GM19452 (cell line): ENCODE measurements at regions not wholly inside any gene's neighbourhood (a gene's known extent, or its start where the extent isn't known, plus 50 kb on each side); places are given as distances from the start of the nearest gene placed in this dataset.
"Not testable (repeated sequence)": the region's sequence is repeated elsewhere in the genome, so short reads cannot be mapped to it uniquely, and the experiment has no call there.

ENCODE experiments used
- ATAC-seq: cut with Tn5 transposase; IDR thresholded peaks from one replicate; pipeline ENCODE4 v1.9.1; 2021; ENCODE audit not compliant: unreplicated experiment

- not testable (repeated sequence) for ATAC-seq
These were observed 75.9 kb downstream of the NPIPB11 start for GRCh38 chr16:29330623-29331022.

GRCh38 chr16:29328528-29328927 is 78.0 kb downstream of the NPIPB11 start:
- not testable (repeated sequence) for ATAC-seq

GRCh38 chr16:29327631-29328408 is 78.7 kb downstream of the NPIPB11 start:
- not testable (repeated sequence) for ATAC-seq

GRCh38 chr16:29326164-29327125 is 80.1 kb downstream of the NPIPB11 start:
- not testable (repeated sequence) for ATAC-seq

GRCh38 chr16:29323725-29324124 is 82.8 kb downstream of the NPIPB11 start:
- ATAC-seq = not testable (repeated sequence)

GRCh38 chr16:29321585-29321984 is 84.9 kb downstream of the NPIPB11 start:
- no peak for ATAC-seq

- no peak for ATAC-seq
These were observed 85.5 kb downstream of the NPIPB11 start for GRCh38 chr16:29321000-29321393.

- no peak for ATAC-seq
These were observed 86.1 kb downstream of the NPIPB11 start for GRCh38 chr16:29320274-29320999.

- ATAC-seq = no peak
These were observed 86.8 kb downstream of the NPIPB11 start for GRCh38 chr16:29319726-29320125.

GRCh38 chr16:29318561-29318968 is 87.9 kb downstream of the NPIPB11 start:
- not testable (repeated sequence) for ATAC-seq

GRCh38 chr16:29318037-29318436 is 88.5 kb downstream of the NPIPB11 start:
- no peak for ATAC-seq

GRCh38 chr16:29317269-29317668 is 89.2 kb downstream of the NPIPB11 start:
- ATAC-seq = no peak

GRCh38 chr16:29316761-29317183 is 89.7 kb downstream of the NPIPB11 start:
- no peak for ATAC-seq

GRCh38 chr16:29315916-29316517 is 90.5 kb downstream of the NPIPB11 start:
- no peak for ATAC-seq

GRCh38 chr16:29315046-29315445 is 91.5 kb downstream of the NPIPB11 start:
- no peak for ATAC-seq

GRCh38 chr16:29314292-29314934 is 92.1 kb downstream of the NPIPB11 start:
- no peak for ATAC-seq

- ATAC-seq = no peak
These were observed 92.9 kb downstream of the NPIPB11 start for GRCh38 chr16:29313559-29314048.

- ATAC-seq = no peak
These were observed 93.5 kb downstream of the NPIPB11 start for GRCh38 chr16:29312835-29313558.

GRCh38 chr16:29312345-29312675 is 94.2 kb downstream of the NPIPB11 start:
- not testable (repeated sequence) for ATAC-seq
